HG02885 (cell line): ENCODE measurements at regions not wholly inside any gene's neighbourhood (a gene's known extent, or its start where the extent isn't known, plus 50 kb on each side); places are given as distances from the start of the nearest gene placed in this dataset.
A peak's percentile ranks its signal among the peaks of the same experiment; 100 is the strongest.

Source experiments
- ATAC-seq: cut with Tn5 transposase; IDR thresholded peaks from one replicate; pipeline ENCODE4 v1.9.1; 2021; ENCODE audit warnings: mild to moderate bottlenecking; ENCODE audit not compliant: unreplicated experiment, poor library complexity

- ATAC-seq = no peak
Observed at GRCh38 chr10:128364631-128365030, 238.4 kb upstream of the MKI67 start.

- ATAC-seq = no peak
Observed at GRCh38 chr10:128365156-128365725, 239.0 kb upstream of the MKI67 start.

- no peak for ATAC-seq
Observed at GRCh38 chr10:128367807-128368206, 241.6 kb upstream of the MKI67 start.

GRCh38 chr10:128369101-128369650 is 243.0 kb upstream of the MKI67 start:
- no peak for ATAC-seq

GRCh38 chr10:128373071-128373749 is 247.0 kb upstream of the MKI67 start:
- peak; percentile 96 for ATAC-seq

GRCh38 chr10:128373831-128374230 is 247.6 kb upstream of the MKI67 start:
- ATAC-seq = no peak

- ATAC-seq = no peak
Observed at GRCh38 chr10:128375171-128375570, 248.9 kb upstream of the MKI67 start.

GRCh38 chr10:128377364-128377987 is 251.3 kb upstream of the MKI67 start:
- ATAC-seq = no peak

GRCh38 chr10:128377988-128378387 is 251.8 kb upstream of the MKI67 start:
- no peak for ATAC-seq

- no peak for ATAC-seq
Observed at GRCh38 chr10:128380946-128381345, 254.7 kb upstream of the MKI67 start.

GRCh38 chr10:128382225-128382624 is 256.0 kb upstream of the MKI67 start:
- no peak for ATAC-seq

GRCh38 chr10:128384831-128385230 is 258.6 kb upstream of the MKI67 start:
- ATAC-seq = no peak

GRCh38 chr10:128386231-128386630 is 260.0 kb upstream of the MKI67 start:
- no peak for ATAC-seq

- ATAC-seq = no peak
Observed at GRCh38 chr10:128386816-128387604, 260.8 kb upstream of the MKI67 start.

- no peak for ATAC-seq
Observed at GRCh38 chr10:128390596-128390995, 264.4 kb upstream of the MKI67 start.

GRCh38 chr10:128393546-128393945 is 267.3 kb upstream of the MKI67 start:
- no peak for ATAC-seq

- ATAC-seq = no peak
Observed at GRCh38 chr10:128398118-128398517, 271.9 kb upstream of the MKI67 start.

GRCh38 chr10:128398999-128399398 is 272.8 kb upstream of the MKI67 start:
- no peak for ATAC-seq

GRCh38 chr10:128400564-128400963 is 274.3 kb upstream of the MKI67 start:
- no peak for ATAC-seq

- ATAC-seq = no peak
Observed at GRCh38 chr10:128405450-128405849, 279.2 kb upstream of the MKI67 start.

- no peak for ATAC-seq
Observed at GRCh38 chr10:128411643-128412042, 285.4 kb upstream of the MKI67 start.
